IMR-90 (cell line): ENCODE measurements at regions not wholly inside any gene's neighbourhood (a gene's known extent, or its start where the extent isn't known, plus 50 kb on each side); places are given as distances from the start of the nearest gene placed in this dataset.

Experiments used
- ATAC-seq: fragments of 200-7000 bp; cut with Tn5 transposase; 2 replicates; pipeline ENCODE4 v1.9.1; 2020; ENCODE audit warnings: low read depth, mild to moderate bottlenecking, moderate library complexity
- BruUV-seq: library from RNA; stranded (reverse); fragments of 400-500 nt; replicated peaks from 2 replicates; lab custom pipeline; 2021; lab: Mats Ljungman, UMichigan
- CTCF ChIA-PET: fragments of 300-600 bp; formaldehyde crosslinking; extraction: SDS; loops from one replicate; lab custom pipeline; 2021; ENCODE audit warnings: antibody characterized with exemption; lab: Yijun Ruan, JAX
- POLR2A ChIA-PET: fragments of 300-600 bp; sonication (Branson Sonifier 250); formaldehyde crosslinking; loops from one replicate; lab custom pipeline; 2022; ENCODE audit warnings: antibody characterized with exemption; ENCODE audit not compliant: unreplicated experiment; lab: Charles Lee
- DNase-seq: peaks from one replicate; pipeline ENCODE4 v3.0.0; 2013
- H2AFZ ChIP-seq: replicated peaks from 2 replicates; pipeline ENCODE3; 2013; ENCODE audit warnings: low read length, mild to moderate bottlenecking; ENCODE audit not compliant: poor library complexity
- H2AK5ac ChIP-seq: 2 replicates; pipeline ENCODE4 v1.6.1; 2013; ENCODE audit warnings: low read depth, low read length, inconsistent platforms
- H2AK9ac ChIP-seq: replicated peaks from 2 replicates; pipeline ENCODE3; 2013; ENCODE audit warnings: mild to moderate bottlenecking, low read depth, low read length, moderate library complexity; ENCODE audit not compliant: poor library complexity
- H2BK120ac ChIP-seq: 2 replicates; pipeline ENCODE4 v1.6.1; 2013; ENCODE audit warnings: low read depth, low read length, inconsistent platforms
- H2BK15ac ChIP-seq: 3 replicates; pipeline ENCODE4 v1.6.1; 2013; ENCODE audit warnings: low read depth, low read length, inconsistent platforms
- H2BK20ac ChIP-seq: 2 replicates; pipeline ENCODE4 v1.6.1; 2013; ENCODE audit warnings: low read depth, mild to moderate bottlenecking, inconsistent platforms, low read length, moderate library complexity
- H2BK5ac ChIP-seq: 2 replicates; pipeline ENCODE4 v1.6.1; 2013; ENCODE audit warnings: mild to moderate bottlenecking, low read depth, low read length, inconsistent platforms; ENCODE audit not compliant: poor library complexity, severe bottlenecking
- H3K14ac ChIP-seq: replicated peaks from 2 replicates; pipeline ENCODE4 v1.6.1; 2013; ENCODE audit warnings: low read depth, low read length, inconsistent platforms
- H3K18ac ChIP-seq: 2 replicates; pipeline ENCODE4 v1.6.1; 2013; ENCODE audit warnings: low read depth, low read length, control low read depth
- H3K23ac ChIP-seq: 2 replicates; pipeline ENCODE4 v1.6.1; 2013; ENCODE audit warnings: low read depth, low read length, inconsistent platforms
- H3K27ac ChIP-seq: 2 replicates; pipeline ENCODE4 v1.5.1; 2013; ENCODE audit warnings: mild to moderate bottlenecking, control low read depth, low read length; ENCODE audit not compliant: insufficient read depth
- H3K27me3 ChIP-seq: 2 replicates; pipeline ENCODE4 v1.6.1; 2013; ENCODE audit warnings: low read length; ENCODE audit not compliant: control insufficient read depth, insufficient read depth
- H3K36me3 ChIP-seq: 2 replicates; pipeline ENCODE4 v1.6.1; 2013; ENCODE audit warnings: low read length, mixed read lengths; ENCODE audit not compliant: control insufficient read depth, insufficient read depth
- H3K4ac ChIP-seq: 2 replicates; pipeline ENCODE4 v1.6.1; 2013; ENCODE audit warnings: low read depth, low read length, inconsistent platforms
- H3K4me1 ChIP-seq: 2 replicates; pipeline ENCODE4 v1.6.1; 2013; ENCODE audit warnings: low read length, mixed read lengths; ENCODE audit not compliant: control insufficient read depth, insufficient read depth
- H3K4me2 ChIP-seq: 2 replicates; pipeline ENCODE4 v1.6.1; 2013; ENCODE audit warnings: low read depth, mild to moderate bottlenecking, control low read depth, low read length, moderate library complexity
- H3K4me3 ChIP-seq: 2 replicates; pipeline ENCODE4 v1.5.1; 2013; ENCODE audit warnings: low read depth, mild to moderate bottlenecking, control low read depth, low read length, moderate library complexity; ENCODE audit not compliant: insufficient read depth
- H3K56ac ChIP-seq: 2 replicates; pipeline ENCODE4 v1.6.1; 2013; ENCODE audit warnings: low read length, inconsistent platforms; ENCODE audit not compliant: insufficient read depth; ENCODE audit errors: extremely low read depth
- H3K79me1 ChIP-seq, 2 experiments: 2 replicates each; pipeline ENCODE4 v1.6.1; 2013; ENCODE audit warnings: low read length in 2 of 2, inconsistent platforms in 1 of 2, low read depth in 1 of 2
- H3K9ac ChIP-seq: 2 replicates; pipeline ENCODE4 v1.6.1; 2013; ENCODE audit warnings: low read depth, low read length, control low read depth
- H3K9me1 ChIP-seq: 2 replicates; pipeline ENCODE4 v1.6.1; 2013; ENCODE audit warnings: low read length, inconsistent platforms; ENCODE audit not compliant: insufficient read depth
- H3K9me3 ChIP-seq: 2 replicates; pipeline ENCODE4 v1.6.1; 2013; ENCODE audit warnings: low read length; ENCODE audit not compliant: control insufficient read depth, insufficient read depth
- H4K20me1 ChIP-seq: 2 replicates; pipeline ENCODE4 v1.6.1; 2013; ENCODE audit warnings: low read length, inconsistent platforms; ENCODE audit not compliant: insufficient read depth
- H4K5ac ChIP-seq: 2 replicates; pipeline ENCODE4 v1.6.1; 2013; ENCODE audit warnings: mild to moderate bottlenecking, low read depth, low read length, control low read depth
- H4K8ac ChIP-seq, 2 experiments: 2 replicates each; pipeline ENCODE4 v1.6.1; 2013; ENCODE audit warnings: low read depth in 2 of 2, low read length in 2 of 2, control low read depth in 1 of 2, inconsistent platforms in 1 of 2
- H4K91ac ChIP-seq: 2 replicates; pipeline ENCODE4 v1.6.1; 2013; ENCODE audit warnings: low read depth, low read length, inconsistent platforms; ENCODE audit not compliant: insufficient read depth
- FOS ChIP-seq: fragments of 150-350 bp; IDR thresholded peaks from 2 replicates; pipeline ENCODE4 v1.6.1; 2016; ENCODE audit warnings: low read depth, low read length
- POLR2A ChIP-seq: IDR thresholded peaks from 2 replicates; pipeline ENCODE4 v1.6.1; 2012; ENCODE audit warnings: mild to moderate bottlenecking, low read depth, low read length
- WGBS, 2 experiments: methylation state at CpG; one replicate each; pipeline versions ENCODE4 v1.1.5 to v1.1.7; 2013; ENCODE audit warnings: missing lambda C conversion rate in 2 of 2; ENCODE audit not compliant: insufficient read length in 1 of 2; ENCODE audit errors: extremely low coverage in 2 of 2; 5-methylcytosine and 5-hydroxymethylcytosine counted together
- dilution Hi-C: fragments of 300-500 bp; cut with HindIII; formaldehyde crosslinking; loops from one replicate; pipeline ENCODE4 v1.14.3; 2018; ENCODE audit warnings: low sequenced_read_pairs; ENCODE audit not compliant: unreplicated experiment
- in situ Hi-C: fragments of 300-500 bp; cut with MboI; formaldehyde crosslinking; loops from 3 replicates; pipeline ENCODE4 v1.14.3; 2019; ENCODE audit warnings: low sequenced_read_pairs, inconsistent platforms, mixed read lengths
- intact Hi-C: fragments of 100-400 bp; cut with micrococcal nuclease; formaldehyde crosslinking; loops from 2 replicates; pipeline ENCODE4 v1.10.0; 2022

- Histone ChIP-seq H3K27me3 (no peaks in the 10 kb centered on the region), H4K91ac (no peak overlapping the region), H2BK5ac (no peak overlapping the region), H3K27ac (no peak overlapping the region), H3K23ac (no peak overlapping the region), H3K36me3 (no peaks in the 10 kb centered on the region), H3K4me3 (no peak overlapping the region), H2BK20ac (no peak overlapping the region), H2BK15ac (no peak overlapping the region), H3K9me1 (no peaks in the 10 kb centered on the region), H4K20me1 (no peaks in the 10 kb centered on the region), H3K4me2 (no peak overlapping the region), H3K4me1 (no peaks in the 10 kb centered on the region), H3K9me3 (no peaks in the 10 kb centered on the region), H3K9ac (no peak overlapping the region), H3K4ac (no peak overlapping the region), H2AK5ac (no peak overlapping the region), H2AK9ac (no peak overlapping the region), H3K14ac (no peak overlapping the region), H2BK120ac (no peak overlapping the region), H4K5ac (no peak overlapping the region), H4K8ac (no peak overlapping the region), H3K18ac (no peak overlapping the region), H3K56ac (no peak overlapping the region), H2AFZ (no peak overlapping the region), H3K79me1 (no peaks in the 10 kb centered on the region)
- DNase-seq (no peak), ATAC-seq (no peak)
- TF ChIP-seq FOS (no peak), POLR2A (no peak)
- POLR2A ChIA-PET, result no interaction called here
- in situ Hi-C loops (no loop called here), intact Hi-C loops (no loop called here), dilution Hi-C loops (no loop called here)
- BruUV-seq, result no TSS peak
- 40% methylated on average over 1 of the region's 2 CpGs; no CpG with 5 or more reads in 1 of the 2 experiments for WGBS, 2 experiments
- CTCF ChIA-PET, result no interaction called here
Measured at GRCh38 chr2:58313926-58314325, 72.8 kb upstream of the FANCL start.
